Stimulated activated CD8-positive, alpha-beta memory T cell treated with anti-CD3 and anti-CD28 coated beads, Interleukin-15, amount 100 ng/mL, for 1 hour (primary cell): ENCODE measurements at regions not wholly inside any gene's neighbourhood (a gene's known extent, or its start where the extent isn't known, plus 50 kb on each side); places are given as distances from the start of the nearest gene placed in this dataset.

Experiments
- DNase-seq: peaks from one replicate; pipeline ENCODE4 v3.0.0-alpha.2; 2020; ENCODE audit warnings: low read depth

DNA sequence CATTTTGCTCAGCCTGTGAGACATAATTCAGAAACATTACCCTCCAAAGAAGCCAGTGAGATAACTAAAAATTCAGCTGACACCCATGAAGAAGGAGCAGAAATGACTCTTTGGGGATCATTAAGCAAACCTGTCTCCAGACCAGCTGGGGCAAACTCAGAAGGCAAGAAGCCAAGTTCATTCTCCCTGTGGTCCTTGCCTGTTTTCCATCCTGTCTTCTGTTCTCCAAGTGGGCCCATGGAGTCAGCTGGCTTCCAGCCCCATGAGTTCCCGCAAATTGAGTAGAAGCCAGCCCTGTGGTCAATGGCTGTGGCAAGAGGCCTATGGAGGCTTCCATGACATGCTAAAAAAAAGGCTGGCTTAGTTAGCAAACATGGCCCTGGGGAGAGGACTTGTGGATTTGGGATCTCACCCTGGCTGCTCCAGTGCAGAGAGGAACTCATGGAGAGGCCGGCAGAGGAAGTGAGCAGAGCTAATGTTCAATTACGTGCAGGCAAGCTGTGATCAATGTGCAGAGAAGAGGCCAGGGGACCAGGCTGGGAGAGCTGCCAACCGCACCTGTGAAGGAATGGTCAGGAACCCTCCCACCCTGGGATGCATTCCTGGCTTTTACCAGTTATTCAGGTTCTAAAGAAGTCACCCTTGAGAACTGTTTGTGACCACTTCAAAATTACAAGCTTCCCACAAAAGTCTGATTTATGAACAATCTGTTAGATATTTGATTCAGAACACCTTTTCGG, 229.1 kb downstream of the TSHZ3 start:
- DNase-seq: no peak

DNA sequence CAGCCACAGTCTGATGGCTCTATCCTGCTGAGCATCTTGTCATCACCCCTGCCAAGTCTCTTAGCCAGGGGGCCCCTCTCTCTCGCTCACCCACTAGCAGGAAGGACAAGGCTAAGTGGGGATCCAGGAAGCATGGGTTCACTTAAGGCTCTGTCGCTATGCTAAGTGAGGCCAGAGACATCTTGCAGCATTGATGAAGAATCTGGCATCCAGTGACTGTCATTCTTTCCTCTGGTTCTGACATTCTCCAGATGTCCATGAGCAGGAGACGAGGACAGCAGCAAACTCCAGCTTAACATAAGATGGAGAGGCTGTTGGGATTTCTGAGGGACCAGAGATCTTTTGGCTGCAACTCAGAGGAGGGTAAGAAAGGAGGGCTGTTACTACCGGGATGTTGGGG, 230.2 kb downstream of the TSHZ3 start:
- no peak for DNase-seq

- no peak for DNase-seq
These were observed 230.8 kb downstream of the TSHZ3 start for GRCh38 chr19:31118287-31118955.

DNA sequence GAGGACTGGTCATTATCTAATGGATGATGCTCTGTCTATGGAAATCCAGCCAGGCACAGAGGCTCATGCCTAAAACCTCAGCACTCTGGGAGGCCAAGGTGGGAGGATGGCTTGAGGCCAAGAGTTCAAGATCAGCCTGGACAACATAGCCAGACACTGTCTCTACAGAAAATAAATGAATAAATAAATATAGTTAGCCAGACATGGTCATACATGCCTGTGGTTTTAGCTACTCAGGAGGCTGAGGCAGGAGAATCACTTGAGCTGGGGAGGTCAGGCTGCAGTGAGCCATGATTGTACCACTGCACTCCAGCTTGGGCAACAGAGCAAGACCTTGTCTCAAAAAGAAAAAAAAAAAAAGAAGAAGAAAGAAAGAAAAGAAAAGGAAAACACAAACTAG, 234.7 kb downstream of the TSHZ3 start:
- DNase-seq: no peak

- no peak for DNase-seq
These were observed 235.9 kb downstream of the TSHZ3 start for GRCh38 chr19:31113293-31113692.

DNA sequence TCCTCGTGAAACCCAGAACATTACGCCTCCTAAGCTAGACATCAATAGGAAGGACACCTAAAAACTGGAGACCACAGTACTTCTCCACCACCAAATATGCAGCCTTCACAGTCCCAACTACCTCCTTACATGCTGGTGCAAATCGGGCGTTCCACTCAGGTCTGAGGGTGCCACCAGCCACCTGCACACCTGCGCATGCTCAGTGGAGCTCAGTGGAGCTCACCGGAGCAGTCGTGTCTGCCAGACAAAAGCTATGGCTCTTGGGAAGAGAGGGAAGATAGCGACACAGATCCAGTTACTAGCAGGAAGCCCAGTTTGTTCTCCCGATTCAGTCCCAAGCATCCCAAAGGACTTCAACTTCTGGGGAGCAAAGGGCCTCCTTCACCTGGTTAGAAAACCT, 237.1 kb downstream of the TSHZ3 start:
- DNase-seq: no peak

- DNase-seq: no peak
These were observed 237.5 kb downstream of the TSHZ3 start for GRCh38 chr19:31111741-31112140.

- no peak for DNase-seq
These were observed 238.9 kb downstream of the TSHZ3 start for GRCh38 chr19:31110336-31110735.

DNA sequence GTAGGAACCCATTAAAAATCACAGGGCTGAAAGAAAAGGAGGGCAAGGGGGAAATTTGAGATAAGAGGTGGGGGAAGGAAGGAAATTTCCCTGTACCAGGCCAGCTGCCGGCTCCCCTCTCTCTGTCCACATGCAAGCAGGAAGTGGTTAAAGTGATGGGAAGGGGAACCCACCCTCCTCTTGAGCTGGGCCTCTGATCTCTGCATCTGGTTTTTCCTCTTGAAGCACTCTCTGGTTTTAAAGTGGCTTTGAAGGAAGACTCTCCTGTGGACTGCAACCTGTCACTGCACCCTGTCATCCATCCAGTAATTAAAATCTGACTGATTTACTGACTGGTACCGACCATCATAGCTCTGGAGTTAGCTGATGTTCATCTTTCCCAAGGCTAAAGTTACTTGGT, 239.6 kb downstream of the TSHZ3 start:
- no peak for DNase-seq

DNA sequence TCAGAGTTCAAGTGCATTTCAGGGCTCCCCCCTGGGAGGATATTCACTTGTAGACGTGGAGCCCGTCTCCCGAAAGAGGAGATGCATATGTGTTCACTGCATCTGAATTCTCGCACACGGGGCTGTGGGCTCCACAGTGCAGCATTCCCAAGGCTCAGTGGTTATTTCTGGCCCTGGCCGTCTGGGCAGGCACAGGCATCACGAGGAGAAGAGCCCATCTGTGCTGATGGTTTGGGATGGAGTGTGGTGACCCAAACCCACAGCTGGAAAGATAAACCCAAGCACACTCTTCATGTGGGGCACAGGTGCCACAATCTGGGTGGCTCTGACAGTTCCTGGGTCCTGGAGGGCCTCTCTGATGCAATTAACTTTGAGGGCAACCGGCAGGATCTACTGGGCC, 242.1 kb downstream of the TSHZ3 start:
- no peak for DNase-seq

- no peak for DNase-seq
These were observed 243.5 kb downstream of the TSHZ3 start for GRCh38 chr19:31105761-31106160.

DNA sequence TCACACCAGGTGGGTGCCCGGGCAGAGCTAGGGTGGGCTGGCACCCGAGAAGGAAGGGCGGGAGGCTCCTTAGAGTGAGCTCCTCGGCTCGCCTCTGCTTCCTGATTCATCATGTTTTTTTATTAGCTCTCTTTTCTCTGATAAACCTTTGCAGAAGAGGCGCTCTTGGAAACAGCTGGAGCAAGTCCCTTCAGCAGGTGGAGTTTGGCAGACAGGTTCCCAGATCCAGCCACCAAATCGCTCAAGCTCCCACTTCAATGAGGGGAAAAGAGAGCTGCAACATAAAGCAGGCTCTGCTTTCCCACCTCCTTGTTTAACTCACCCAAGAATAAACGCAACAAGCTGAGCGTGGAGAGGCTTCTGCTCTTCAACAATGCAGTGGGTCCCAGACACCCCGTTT, 244.8 kb downstream of the TSHZ3 start:
- DNase-seq: no peak

DNA sequence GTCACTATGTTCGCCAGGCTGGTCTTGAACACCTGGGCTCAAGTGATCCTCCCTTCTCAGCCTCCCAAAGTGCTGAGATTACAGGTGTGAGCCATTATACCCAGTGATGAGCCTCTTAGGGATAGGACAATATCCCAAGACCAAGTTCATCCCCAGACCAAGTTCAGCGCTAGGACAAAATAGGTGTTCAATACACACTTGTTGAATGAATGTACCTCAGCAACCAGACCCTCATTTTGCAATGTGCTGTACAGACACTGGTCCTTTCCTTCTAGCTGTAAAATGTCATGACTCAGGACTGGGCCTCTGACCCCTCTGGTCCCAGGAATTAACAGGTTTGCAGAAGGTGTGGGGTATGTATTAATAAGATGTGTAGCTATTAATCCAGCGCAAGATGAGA, 246.0 kb downstream of the TSHZ3 start:
- DNase-seq: no peak

DNA sequence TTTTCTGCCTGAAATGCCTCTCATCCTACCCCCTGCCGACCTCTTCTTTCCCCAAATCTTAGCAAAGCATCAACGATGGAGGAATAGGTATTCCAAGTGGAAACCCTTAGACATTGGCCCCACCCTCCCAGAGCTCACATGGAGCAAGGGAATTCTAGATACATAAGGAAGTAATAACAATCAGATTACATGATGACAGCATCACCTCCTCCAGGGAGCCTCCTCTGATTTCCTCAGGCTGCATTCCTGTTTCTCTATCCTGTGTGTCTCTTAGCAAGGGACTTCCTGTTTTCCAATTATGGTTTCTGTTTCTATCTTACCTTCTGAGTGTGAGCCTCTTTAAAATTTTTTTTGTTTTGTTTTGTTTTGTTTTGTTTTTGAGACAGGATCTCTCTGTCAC, 246.6 kb downstream of the TSHZ3 start:
- DNase-seq: no peak

- no peak for DNase-seq
These were observed 248.3 kb downstream of the TSHZ3 start for GRCh38 chr19:31100981-31101380.

- DNase-seq: no peak
These were observed 249.0 kb downstream of the TSHZ3 start for GRCh38 chr19:31100206-31100590.

DNA sequence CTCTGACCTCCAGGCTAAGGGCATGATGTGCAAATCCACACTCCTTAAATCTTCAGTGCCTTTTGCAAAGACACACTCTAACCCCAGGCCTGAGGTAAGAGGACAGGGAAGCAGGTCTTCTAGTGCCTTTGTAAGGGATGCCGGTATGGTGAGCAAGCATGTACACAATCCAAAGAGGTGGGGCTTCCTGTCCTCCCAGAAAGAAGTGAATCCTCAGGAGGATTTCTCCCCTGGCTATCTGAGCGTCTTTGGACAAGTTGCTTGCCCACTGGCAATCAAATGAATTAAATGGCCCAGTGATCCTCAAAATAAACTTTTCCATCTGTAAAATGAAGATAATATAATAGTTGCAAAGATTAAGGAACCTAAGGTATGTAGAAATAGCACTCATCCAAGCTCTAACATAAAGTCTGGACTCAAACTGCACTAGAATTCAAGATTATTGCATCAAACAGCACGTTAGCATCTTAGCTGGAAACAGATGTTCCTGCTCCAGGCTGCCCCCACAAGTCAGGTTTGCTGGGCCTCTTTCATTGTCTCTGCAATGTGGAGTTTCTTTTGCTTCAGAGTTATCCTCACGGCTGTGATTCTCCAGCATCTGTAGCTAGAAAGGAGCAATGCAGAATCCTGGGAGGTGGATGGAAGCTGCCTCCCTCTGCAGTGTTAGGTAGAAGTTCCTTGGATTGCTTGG, 249.6 kb downstream of the TSHZ3 start:
- DNase-seq: no peak

DNA sequence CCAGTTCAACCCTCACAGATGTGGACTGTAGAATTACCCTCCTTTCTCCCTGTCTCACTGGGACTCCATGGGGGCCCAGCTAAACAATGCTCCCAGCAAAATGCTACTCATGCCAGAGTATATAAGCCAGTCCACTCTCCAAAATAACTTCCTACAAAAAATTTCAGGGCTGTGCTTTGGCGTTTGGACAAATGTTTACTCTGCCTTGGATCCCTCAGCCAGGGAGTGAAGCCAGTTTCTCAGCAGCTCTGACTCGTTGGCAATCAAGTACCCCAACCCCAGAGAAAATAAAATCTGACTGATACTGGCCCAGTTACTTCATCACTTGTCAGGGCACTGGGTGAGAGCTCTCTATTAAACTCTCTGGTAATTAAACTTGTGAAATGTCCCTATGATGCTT, 250.4 kb downstream of the TSHZ3 start:
- DNase-seq: no peak

DNA sequence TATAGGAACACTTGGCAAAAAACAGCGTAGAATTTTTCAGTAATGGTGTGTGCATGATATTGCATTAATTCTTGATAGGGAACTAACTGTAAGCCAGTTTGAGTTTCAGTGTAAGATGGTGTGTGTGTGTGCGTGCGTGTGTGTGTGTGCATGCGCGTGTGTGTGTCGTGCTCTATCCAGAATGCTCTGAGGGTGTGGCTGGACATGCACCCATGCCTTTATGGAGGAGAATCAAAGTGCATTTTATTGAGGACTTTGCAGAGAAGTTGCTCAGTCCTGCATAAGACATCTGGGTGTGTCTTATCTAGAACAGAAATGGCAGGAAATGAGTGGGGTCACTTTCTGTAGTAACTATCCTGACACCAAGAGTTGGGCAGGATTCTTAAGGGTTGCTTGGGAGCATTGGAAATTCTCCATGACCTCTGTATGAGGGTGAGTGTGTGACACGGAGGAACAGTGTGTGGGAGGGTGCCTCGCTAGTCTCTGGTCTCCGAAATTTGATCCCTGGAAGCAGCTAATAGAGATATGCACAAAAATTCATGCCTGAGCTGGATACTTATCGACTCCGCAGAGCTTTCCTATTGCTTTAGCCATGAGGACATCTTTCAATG, 252.2 kb downstream of the TSHZ3 start:
- DNase-seq: no peak

GRCh38 chr19:31096062-31096830, 253.0 kb downstream of the TSHZ3 start:
- no peak for DNase-seq

DNA sequence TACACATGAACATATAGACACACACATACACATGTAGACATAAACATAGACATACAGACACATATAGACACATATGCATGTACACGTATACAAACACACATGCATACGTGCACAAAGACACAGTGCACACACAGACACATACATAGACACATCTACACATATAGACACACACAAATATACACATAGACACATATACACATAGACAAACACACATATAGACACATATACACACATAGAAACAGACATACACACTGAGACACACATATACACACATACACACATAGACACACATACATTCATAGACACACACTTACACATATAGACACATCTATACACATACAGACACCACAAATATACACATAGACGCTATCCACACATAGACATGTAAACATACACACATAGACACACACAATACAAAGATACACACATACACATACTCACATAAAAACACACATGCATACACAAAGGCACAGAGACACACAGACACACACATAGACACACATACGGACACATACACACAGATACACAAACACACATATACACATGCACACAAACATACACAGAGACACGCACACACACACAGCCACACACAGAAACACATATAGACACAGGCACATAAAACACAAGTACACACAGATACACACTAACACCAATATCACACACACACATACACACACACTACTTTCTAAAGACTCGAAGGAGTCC, 254.0 kb downstream of the TSHZ3 start:
- DNase-seq: no peak

DNA sequence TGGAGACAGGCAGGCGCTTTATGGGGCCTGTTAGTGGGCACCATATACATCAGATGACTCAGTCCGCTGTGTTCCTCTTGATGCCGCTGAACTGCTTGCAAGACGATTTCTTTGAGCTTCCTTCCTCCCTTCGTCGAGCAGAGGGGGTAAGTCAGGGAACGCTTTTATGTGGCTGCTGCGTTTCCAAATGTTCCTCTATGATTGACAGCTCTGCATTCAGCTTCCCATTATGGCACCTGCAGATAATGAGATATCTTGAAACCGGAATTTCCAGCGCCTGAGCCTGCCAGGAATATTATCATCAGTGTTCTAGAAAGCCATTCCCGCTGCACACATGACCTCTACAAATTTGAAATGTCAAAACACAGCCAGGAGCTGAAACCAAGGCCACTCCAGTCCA, 257.0 kb downstream of the TSHZ3 start:
- no peak for DNase-seq
